Thyroid gland (tissue), 4 donors: ENCODE measurements at regions not wholly inside any gene's neighbourhood (a gene's known extent, or its start where the extent isn't known, plus 50 kb on each side); places are given as distances from the start of the nearest gene placed in this dataset.

Source experiments
- DNase-seq, 2 donors: peaks; one replicate each; pipeline ENCODE4 v3.0.0-alpha.2; 2019
- H3K27ac ChIP-seq, 3 donors: fragments of 200-600 bp; sonication (generic); 1 replicate in 2 of 3; 2 replicates in 1 of 3; pipeline ENCODE4 v1.5.1; 2016 to 2019; ENCODE audit warnings: mild to moderate bottlenecking in 1 of 3, moderate library complexity in 1 of 3
- H3K27me3 ChIP-seq: fragments of 200-600 bp; sonication (generic); one replicate; pipeline ENCODE4 v1.5.1; 2019
- H3K36me3 ChIP-seq, 2 donors: fragments of 200-600 bp; sonication (generic); one replicate each; pipeline ENCODE4 v1.5.1; 2016 to 2019
- H3K4me1 ChIP-seq, 2 donors: fragments of 200-600 bp; sonication (generic); one replicate each; pipeline ENCODE4 v1.5.1; 2017 to 2019
- H3K4me3 ChIP-seq, 3 donors: fragments of 200-600 bp; sonication (generic); replicated peaks in 1 of 3; 1 replicate in 2 of 3; 2 replicates in 1 of 3; pipeline ENCODE4 v1.5.1; 2016; ENCODE audit warnings: mild to moderate bottlenecking in 1 of 3
- H3K9me3 ChIP-seq: fragments of 200-600 bp; sonication (generic); one replicate; pipeline ENCODE4 v1.5.1; 2017
- POLR2A ChIP-seq, 2 donors: fragments of 450-650 bp; IDR thresholded peaks; one replicate each; pipeline ENCODE4 v1.6.1; 2017; ENCODE audit warnings: antibody characterized with exemption in 2 of 2, mild to moderate bottlenecking in 2 of 2, moderate library complexity in 1 of 2
- WGBS, 2 donors: methylation state at CpG; one replicate each; pipeline ENCODE4 v1.1.5; 2017; 5-methylcytosine and 5-hydroxymethylcytosine counted together
- intact Hi-C: fragments of 100-400 bp; cut with DNase I; formaldehyde crosslinking; loops from one replicate; pipeline ENCODE4 v1.15.1; 2023
- TF ChIP-seq, protein P1 (sequence below), 6 experiments: fragments of 200-600 bp in 3 of 6; fragments of 450-650 bp in 3 of 6; sonication (generic) in 3 of 6; IDR thresholded peaks; one replicate each; pipeline ENCODE4 v1.5.1; 2016 to 2019; ENCODE audit warnings: antibody characterized with exemption in 6 of 6, mild to moderate bottlenecking in 2 of 6, inconsistent platforms in 1 of 6, moderate library complexity in 1 of 6

DNA sequence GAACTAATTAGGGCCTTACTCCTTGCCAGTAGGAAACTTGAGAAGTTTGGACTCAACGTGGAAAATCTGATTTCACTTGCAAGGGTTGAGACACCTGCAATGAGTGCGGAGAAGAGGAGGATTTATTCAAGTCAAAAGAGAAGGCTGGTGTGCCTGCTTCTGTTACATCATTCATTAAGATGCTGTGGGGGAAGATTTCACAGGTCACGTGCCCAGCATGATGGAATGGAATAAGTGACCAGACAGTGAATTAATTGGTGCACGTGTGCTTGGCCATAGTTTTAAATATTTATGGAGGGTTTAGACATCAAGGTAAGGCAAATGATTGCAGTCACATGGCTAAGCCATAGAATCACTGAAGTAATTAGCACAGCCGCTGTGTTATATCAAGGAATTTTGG, 155.0 kb downstream of the C7orf25 start:
- intact Hi-C loops, result no loop called here
- TF ChIP-seq, protein P1, sequence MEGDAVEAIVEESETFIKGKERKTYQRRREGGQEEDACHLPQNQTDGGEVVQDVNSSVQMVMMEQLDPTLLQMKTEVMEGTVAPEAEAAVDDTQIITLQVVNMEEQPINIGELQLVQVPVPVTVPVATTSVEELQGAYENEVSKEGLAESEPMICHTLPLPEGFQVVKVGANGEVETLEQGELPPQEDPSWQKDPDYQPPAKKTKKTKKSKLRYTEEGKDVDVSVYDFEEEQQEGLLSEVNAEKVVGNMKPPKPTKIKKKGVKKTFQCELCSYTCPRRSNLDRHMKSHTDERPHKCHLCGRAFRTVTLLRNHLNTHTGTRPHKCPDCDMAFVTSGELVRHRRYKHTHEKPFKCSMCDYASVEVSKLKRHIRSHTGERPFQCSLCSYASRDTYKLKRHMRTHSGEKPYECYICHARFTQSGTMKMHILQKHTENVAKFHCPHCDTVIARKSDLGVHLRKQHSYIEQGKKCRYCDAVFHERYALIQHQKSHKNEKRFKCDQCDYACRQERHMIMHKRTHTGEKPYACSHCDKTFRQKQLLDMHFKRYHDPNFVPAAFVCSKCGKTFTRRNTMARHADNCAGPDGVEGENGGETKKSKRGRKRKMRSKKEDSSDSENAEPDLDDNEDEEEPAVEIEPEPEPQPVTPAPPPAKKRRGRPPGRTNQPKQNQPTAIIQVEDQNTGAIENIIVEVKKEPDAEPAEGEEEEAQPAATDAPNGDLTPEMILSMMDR (IDR thresholded peaks at IDR 0.05), result no peak
- no peak for TF ChIP-seq POLR2A (IDR thresholded peaks at IDR 0.05)
- no peaks in the 10 kb centered on the region for H3K4me1 ChIP-seq
- H3K4me3 ChIP-seq, result no peak overlapping the region
- no peak overlapping the region for H3K27ac ChIP-seq
- no peaks in the 10 kb centered on the region for H3K27me3 ChIP-seq
- no peak for DNase-seq
- no peaks in the 10 kb centered on the region for H3K36me3 ChIP-seq
- WGBS, 2 donors, result 81 to 84% methylated on average over 5 of the region's 5 CpGs
- H3K9me3 ChIP-seq, result no peaks in the 10 kb centered on the region

DNA sequence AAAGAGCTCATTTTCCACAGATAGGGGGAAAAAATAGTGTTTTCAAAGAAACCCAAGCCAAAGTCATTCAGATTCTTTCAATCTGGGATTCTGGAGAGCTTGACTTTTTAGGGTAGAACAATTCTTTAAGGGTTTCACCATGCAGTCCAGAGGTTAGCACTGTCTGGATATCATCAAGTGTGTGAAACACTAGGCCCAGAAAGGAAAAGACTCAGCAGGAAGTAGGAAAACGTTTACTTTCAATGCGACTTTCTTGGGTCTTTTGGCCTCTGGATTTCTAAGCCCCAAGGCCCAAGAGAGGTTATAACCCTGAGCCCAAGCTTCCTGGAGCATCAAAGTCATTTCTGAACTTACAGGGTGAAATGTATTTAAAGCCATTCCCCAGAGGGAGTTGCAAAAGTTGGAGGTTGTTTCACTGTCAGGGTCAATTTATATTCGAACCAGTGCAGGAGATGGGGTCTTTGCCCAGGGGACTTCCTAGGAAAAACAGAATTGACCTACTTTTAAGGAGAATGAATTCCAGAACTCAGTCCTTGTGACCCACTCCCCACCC, 158.0 kb downstream of the C7orf25 start:
- 51 to 55% methylated on average over 3 of the region's 3 CpGs for WGBS, 2 donors
- Histone ChIP-seq H3K27ac (no peak overlapping the region), H3K27me3 (no peaks in the 10 kb centered on the region), H3K9me3 (no peaks in the 10 kb centered on the region), H3K36me3 (no peaks in the 10 kb centered on the region), H3K4me1 (no peaks in the 10 kb centered on the region), H3K4me3 (no peak overlapping the region)
- intact Hi-C loops, result no loop called here
- no peak for TF ChIP-seq POLR2A (IDR thresholded peaks at IDR 0.05)
- TF ChIP-seq, protein P1 (IDR thresholded peaks at IDR 0.05), result no peak
- no peak for DNase-seq

DNA sequence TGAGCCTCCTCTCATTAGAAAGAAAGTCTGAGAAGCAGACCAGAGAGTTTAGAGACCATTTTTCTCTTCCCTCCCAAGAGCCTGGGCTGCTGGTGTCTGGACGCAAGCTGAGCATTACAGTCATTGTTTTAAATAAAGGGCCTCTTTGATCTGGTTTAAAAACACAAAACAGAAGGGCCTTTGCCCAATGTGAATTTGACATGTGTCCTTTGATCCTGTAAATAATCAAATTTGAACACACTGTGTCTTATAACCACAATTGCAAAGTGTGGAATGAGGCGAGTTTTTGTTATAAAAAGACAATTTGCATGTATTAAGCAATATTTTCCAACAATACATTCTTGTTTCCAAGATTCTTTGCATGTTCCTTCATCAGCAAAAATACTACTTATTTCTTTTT, 158.5 kb downstream of the C7orf25 start:
- Histone ChIP-seq H3K9me3 (no peaks in the 10 kb centered on the region), H3K27ac (no peak overlapping the region), H3K4me3 (no peak overlapping the region), H3K27me3 (no peaks in the 10 kb centered on the region), H3K36me3 (no peaks in the 10 kb centered on the region), H3K4me1 (no peaks in the 10 kb centered on the region)
- TF ChIP-seq, protein P1 (IDR thresholded peaks at IDR 0.05), result no peak
- no peak for TF ChIP-seq POLR2A (IDR thresholded peaks at IDR 0.05)
- intact Hi-C loops, result no loop called here
- WGBS, 2 donors, result 88% methylated on average over 2 of the region's 2 CpGs
- DNase-seq, result no peak

DNA sequence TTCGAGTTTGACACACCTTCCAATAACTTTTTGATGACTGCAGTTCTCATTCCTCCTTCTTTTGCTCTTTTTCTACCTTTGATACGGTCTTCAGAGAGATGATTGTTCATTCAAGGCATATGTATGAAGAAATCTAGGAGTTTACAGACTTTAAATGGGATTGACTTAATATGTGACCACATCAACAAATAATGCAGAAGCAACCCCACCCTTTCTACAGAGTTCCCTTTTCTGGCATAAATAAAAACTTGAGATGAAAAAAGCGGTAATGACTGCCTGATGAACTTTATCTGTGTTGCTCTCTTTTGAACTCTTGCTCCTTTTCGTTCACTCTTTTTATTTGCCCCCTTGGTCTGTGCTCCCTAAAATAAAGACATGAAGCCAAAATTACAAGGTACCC, 161.7 kb downstream of the C7orf25 start:
- H3K27me3 ChIP-seq, result no peaks in the 10 kb centered on the region
- H3K36me3 ChIP-seq, result no peaks in the 10 kb centered on the region
- intact Hi-C loops, result no loop called here
- no peak for DNase-seq
- no peaks in the 10 kb centered on the region for H3K4me1 ChIP-seq
- H3K27ac ChIP-seq, result no peak overlapping the region
- 84 to 91% methylated on average over 4 of the region's 4 CpGs for WGBS, 2 donors
- H3K9me3 ChIP-seq, result no peaks in the 10 kb centered on the region
- no peak overlapping the region for H3K4me3 ChIP-seq
- no peak for TF ChIP-seq POLR2A (IDR thresholded peaks at IDR 0.05)
- TF ChIP-seq, protein P1 (IDR thresholded peaks at IDR 0.05), result no peak

DNA sequence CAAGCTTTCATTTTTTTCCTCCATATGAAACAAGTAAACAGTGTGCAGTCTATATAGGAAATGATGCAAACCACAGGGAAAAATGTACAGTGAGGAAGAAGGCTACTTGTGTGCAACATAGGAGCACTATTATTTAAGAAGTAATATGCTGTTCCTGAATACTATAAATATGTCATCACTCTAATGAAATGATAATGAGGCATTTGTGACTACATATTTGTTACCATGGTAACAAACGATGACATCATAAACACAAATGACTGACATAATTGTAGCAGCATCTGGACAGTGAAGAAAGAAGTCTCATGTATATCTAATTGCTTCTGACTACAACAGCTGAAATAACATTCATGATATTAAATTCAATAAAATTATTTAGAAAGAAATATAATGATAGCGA, 164.8 kb downstream of the C7orf25 start:
- DNase-seq, result no peak
- Histone ChIP-seq H3K4me1 (no peaks in the 10 kb centered on the region), H3K4me3 (no peak overlapping the region), H3K27ac (no peak overlapping the region), H3K36me3 (no peaks in the 10 kb centered on the region), H3K27me3 (no peaks in the 10 kb centered on the region), H3K9me3 (no peaks in the 10 kb centered on the region)
- TF ChIP-seq POLR2A (IDR thresholded peaks at IDR 0.05), result no peak
- TF ChIP-seq, protein P1 (IDR thresholded peaks at IDR 0.05), result no peak
- intact Hi-C loops, result no loop called here
- 88 to 91% methylated on average over 2 of the region's 2 CpGs for WGBS, 2 donors
